ENCODE measurements at regions not wholly inside any gene's neighbourhood (a gene's known extent, or its start where the extent isn't known, plus 50 kb on each side); places are given as distances from the start of the nearest gene placed in this dataset.

DNA sequence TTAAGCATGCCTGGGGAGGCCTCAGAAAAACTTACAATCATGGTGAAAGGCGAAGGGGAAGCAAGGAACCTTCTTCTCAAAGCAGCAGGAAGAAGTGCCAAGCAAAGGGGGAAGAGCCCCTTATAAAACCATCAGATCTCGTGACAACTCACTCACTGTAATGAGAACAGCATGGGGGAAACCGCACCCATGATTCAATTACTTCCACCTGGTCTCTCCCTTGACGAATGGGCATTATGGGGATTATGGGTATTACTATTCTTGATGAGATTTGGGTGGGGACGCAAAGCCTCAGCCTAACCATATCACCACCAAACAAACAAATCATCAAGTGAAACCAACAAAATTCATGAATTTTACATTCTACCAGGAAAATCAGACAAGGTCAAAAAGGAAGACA, 76.7 kb upstream of the TAB3 start:
- no peak for TF ChIP-seq CTCF (IDR thresholded peaks at IDR 0.05; ENCODE audit: insufficient read depth, low read length, severe bottlenecking)
- DNase-seq (ENCODE audit: low read depth) (no peak), FAIRE-seq (no peak)
- Histone ChIP-seq H3K4me3 (ENCODE audit: low read depth, low read length) (no peak overlapping the region), H3K36me3 (ENCODE audit: control insufficient read depth, insufficient read depth, low read length) (no peaks in the 10 kb centered on the region), H3K27me3 (ENCODE audit: control insufficient read depth, insufficient read depth, low read length) (no peaks in the 10 kb centered on the region)

DNA sequence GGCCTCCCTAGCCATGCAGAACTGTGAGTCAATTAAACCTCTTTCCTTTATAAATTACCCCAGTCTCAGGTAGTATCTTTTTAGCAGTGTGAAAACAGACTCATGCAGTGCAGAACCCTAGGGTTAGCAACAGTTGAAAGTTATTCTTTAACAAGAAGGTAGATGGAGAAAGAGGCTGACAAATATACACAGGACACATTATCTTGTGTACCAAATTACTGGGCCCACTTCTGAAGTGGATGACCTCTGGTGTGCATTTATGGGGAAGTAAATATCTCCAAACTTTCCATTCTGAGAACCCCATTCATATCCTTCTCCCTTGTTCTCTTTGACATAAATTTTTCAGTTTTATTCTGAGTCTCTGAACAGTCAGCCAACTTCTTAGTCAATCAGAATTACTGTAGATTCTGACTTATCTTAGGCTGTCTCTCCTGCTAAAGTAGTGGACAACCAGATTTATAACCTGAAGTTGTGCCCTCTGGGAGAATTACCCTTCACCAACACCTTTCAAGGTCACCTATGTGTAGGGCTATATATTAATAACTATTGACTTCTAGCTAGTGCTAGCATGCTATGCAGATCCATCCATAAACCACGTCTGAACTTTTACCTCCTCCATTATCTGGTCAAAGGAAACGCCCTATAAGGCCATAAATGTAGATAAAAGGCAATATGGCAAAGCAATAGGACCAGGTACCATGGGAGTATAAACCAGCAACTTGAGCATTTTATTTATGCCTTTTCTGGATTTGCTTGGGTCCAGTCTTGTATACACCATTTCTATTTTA, 72.5 kb upstream of the TAB3 start:
- Histone ChIP-seq H3K36me3 (ENCODE audit: control insufficient read depth, insufficient read depth, low read length) (no peaks in the 10 kb centered on the region), H3K4me3 (ENCODE audit: low read depth, low read length) (no peak overlapping the region), H3K27me3 (ENCODE audit: control insufficient read depth, insufficient read depth, low read length) (no peaks in the 10 kb centered on the region)
- no peak for TF ChIP-seq CTCF (IDR thresholded peaks at IDR 0.05; ENCODE audit: insufficient read depth, low read length, severe bottlenecking)
- no peak for FAIRE-seq
- DNase-seq (ENCODE audit: low read depth), result no peak

- TF ChIP-seq CTCF (IDR thresholded peaks at IDR 0.05; ENCODE audit: insufficient read depth, low read length, severe bottlenecking), result no peak
- H3K4me3 ChIP-seq (ENCODE audit: low read depth, low read length), result no peak overlapping the region
- H3K36me3 ChIP-seq (ENCODE audit: control insufficient read depth, insufficient read depth, low read length), result no peaks in the 10 kb centered on the region
- H3K27me3 ChIP-seq (ENCODE audit: control insufficient read depth, insufficient read depth, low read length), result no peaks in the 10 kb centered on the region
- no peak for FAIRE-seq
- DNase-seq (ENCODE audit: low read depth), result peak; percentile 80
Observed at GRCh38 chrX:30957753-30958152, 68.7 kb upstream of the TAB3 start.

GRCh38 chrX:30955687-30956086, 66.6 kb upstream of the TAB3 start:
- FAIRE-seq, result no peak
- DNase-seq (ENCODE audit: low read depth), result no peak
- no peaks in the 10 kb centered on the region for H3K27me3 ChIP-seq (ENCODE audit: control insufficient read depth, insufficient read depth, low read length)
- H3K4me3 ChIP-seq (ENCODE audit: low read depth, low read length), result no peak overlapping the region
- no peak for TF ChIP-seq CTCF (IDR thresholded peaks at IDR 0.05; ENCODE audit: insufficient read depth, low read length, severe bottlenecking)
- H3K36me3 ChIP-seq (ENCODE audit: control insufficient read depth, insufficient read depth, low read length), result no peaks in the 10 kb centered on the region

GRCh38 chrX:30951003-30951402, 61.9 kb upstream of the TAB3 start:
- Histone ChIP-seq H3K4me3 (ENCODE audit: low read depth, low read length) (no peak overlapping the region), H3K36me3 (ENCODE audit: control insufficient read depth, insufficient read depth, low read length) (no peaks in the 10 kb centered on the region), H3K27me3 (ENCODE audit: control insufficient read depth, insufficient read depth, low read length) (no peaks in the 10 kb centered on the region)
- no peak for FAIRE-seq
- TF ChIP-seq CTCF (IDR thresholded peaks at IDR 0.05; ENCODE audit: insufficient read depth, low read length, severe bottlenecking), result no peak
- no peak for DNase-seq (ENCODE audit: low read depth)

- H3K27me3 ChIP-seq (ENCODE audit: control insufficient read depth, insufficient read depth, low read length), result no peaks in the 10 kb centered on the region
- no peak for FAIRE-seq
- no peak for TF ChIP-seq CTCF (IDR thresholded peaks at IDR 0.05; ENCODE audit: insufficient read depth, low read length, severe bottlenecking)
- DNase-seq (ENCODE audit: low read depth), result no peak
- no peaks in the 10 kb centered on the region for H3K36me3 ChIP-seq (ENCODE audit: control insufficient read depth, insufficient read depth, low read length)
- H3K4me3 ChIP-seq (ENCODE audit: low read depth, low read length), result no peak overlapping the region
Observed at GRCh38 chrX:30950391-30950790, 61.3 kb upstream of the TAB3 start.
